Lung (tissue), 11 donors: ENCODE measurements at regions not wholly inside any gene's neighbourhood (a gene's known extent, or its start where the extent isn't known, plus 50 kb on each side); places are given as distances from the start of the nearest gene placed in this dataset.

Experiments used
- ATAC-seq: fragments of 200-7000 bp; cut with Tn5 transposase; one replicate; pipeline ENCODE4 v1.9.1; 2020; ENCODE audit warnings: moderate number of reproducible peaks; ENCODE audit not compliant: insufficient read depth, low FRiP score
- DNase-seq, 3 donors: peaks; one replicate each; pipeline ENCODE4 v3.0.0-alpha.2; 2013 to 2017
- H3K27ac ChIP-seq, 2 donors: one replicate each; pipeline ENCODE4 v1.5.1; 2013; ENCODE audit warnings: mild to moderate bottlenecking in 2 of 2, moderate library complexity in 2 of 2, control low read depth in 1 of 2, inconsistent platforms in 1 of 2, low read depth in 1 of 2, low read length in 1 of 2
- H3K27me3 ChIP-seq, 3 donors: one replicate each; pipeline ENCODE4 v1.5.1; 2013; ENCODE audit warnings: low read length in 2 of 3; ENCODE audit not compliant: control insufficient read depth in 3 of 3, insufficient read depth in 3 of 3
- H3K36me3 ChIP-seq, 4 donors: one replicate each; pipeline ENCODE4 v1.5.1; 2013; ENCODE audit warnings: low read length in 4 of 4, mild to moderate bottlenecking in 1 of 4, moderate library complexity in 1 of 4; ENCODE audit not compliant: control insufficient read depth in 4 of 4, insufficient read depth in 4 of 4
- H3K4me1 ChIP-seq, 5 donors: one replicate each; pipeline ENCODE4 v1.5.1; 2013; ENCODE audit warnings: low read length in 5 of 5, mild to moderate bottlenecking in 2 of 5, moderate library complexity in 1 of 5; ENCODE audit not compliant: control insufficient read depth in 5 of 5, insufficient read depth in 5 of 5
- H3K4me3 ChIP-seq: one replicate; pipeline ENCODE4 v1.5.1; 2013; ENCODE audit warnings: mild to moderate bottlenecking, control low read depth, moderate library complexity
- H3K9ac ChIP-seq, 2 donors: one replicate each; pipeline ENCODE4 v1.5.1; 2013; ENCODE audit warnings: low read length in 2 of 2, control low read depth in 1 of 2; ENCODE audit not compliant: insufficient read depth in 1 of 2
- H3K9me3 ChIP-seq, 4 donors: one replicate each; pipeline ENCODE4 v1.5.1; 2013; ENCODE audit warnings: low read length in 3 of 4, mild to moderate bottlenecking in 1 of 4, moderate library complexity in 1 of 4; ENCODE audit not compliant: control insufficient read depth in 4 of 4, insufficient read depth in 3 of 4
- CTCF ChIP-seq: IDR thresholded peaks from 2 replicates; pipeline ENCODE4 v1.5.1; 2012; ENCODE audit warnings: mild to moderate bottlenecking; ENCODE audit errors: control extremely low read depth, extremely low read depth
- WGBS, 2 donors: extraction: QIAGEN DNeasy Blood & Tissue Kit; methylation state at CpG; one replicate each; pipeline ENCODE4 v1.1.7; 2013; 5-methylcytosine and 5-hydroxymethylcytosine counted together
- donor health status: control.
- donor health status: control.
- donor health status: Bipolar disorder and iron deficiency.
- donor health status: healthy.
- donor health status: DM: yes; HTN: yes; CAD: no.

GRCh38 chr2:118737684-118738083, 109.8 kb downstream of the EN1 start:
- 72 to 73% methylated on average over 5 of the region's 5 CpGs for WGBS, 2 donors
- Histone ChIP-seq H3K36me3 (peaks cover 0 to 1% (median 0%) of the 10 kb centered on the region in 4 donors), H3K27ac (no peak overlapping the region), H3K9me3 (peaks cover 0 to 9% (median 0%) of the 10 kb centered on the region in 4 donors), H3K9ac (no peak overlapping the region), H3K4me3 (no peak overlapping the region), H3K27me3 (no peaks in the 10 kb centered on the region), H3K4me1 (no peaks in the 10 kb centered on the region)
- TF ChIP-seq CTCF: no peak
- DNase-seq: no peak
- no peak for ATAC-seq

- Histone ChIP-seq H3K4me3 (no peak overlapping the region), H3K9me3 (peaks cover 0 to 6% (median 3%) of the 10 kb centered on the region in 4 donors), H3K27me3 (no peaks in the 10 kb centered on the region), H3K27ac (no peak overlapping the region), H3K36me3 (no peaks in the 10 kb centered on the region), H3K9ac (no peak overlapping the region), H3K4me1 (no peaks in the 10 kb centered on the region)
- DNase-seq: no peak
- 79 to 81% methylated on average over 3 of the region's 3 CpGs for WGBS, 2 donors
- TF ChIP-seq CTCF: no peak
- ATAC-seq: no peak
Measured at GRCh38 chr2:118732432-118732831, 115.0 kb downstream of the EN1 start.

GRCh38 chr2:118731413-118731812, 116.0 kb downstream of the EN1 start:
- no peak overlapping the region for H3K4me3 ChIP-seq
- no peak overlapping the region for H3K27ac ChIP-seq
- ATAC-seq (no peak), DNase-seq (no peak)
- 43 to 60% methylated on average over 1 of the region's 1 CpG for WGBS, 2 donors
- no peaks in the 10 kb centered on the region for H3K27me3 ChIP-seq
- TF ChIP-seq CTCF: no peak
- H3K9ac ChIP-seq: no peak overlapping the region
- no peaks in the 10 kb centered on the region for H3K36me3 ChIP-seq
- H3K4me1 ChIP-seq: no peaks in the 10 kb centered on the region
- peaks cover 0 to 6% (median 3%) of the 10 kb centered on the region in 4 donors for H3K9me3 ChIP-seq

- no peaks in the 10 kb centered on the region for H3K27me3 ChIP-seq
- no peak for ATAC-seq
- H3K4me3 ChIP-seq: no peak overlapping the region
- DNase-seq: no peak
- no peak overlapping the region for H3K27ac ChIP-seq
- no peak for TF ChIP-seq CTCF
- H3K4me1 ChIP-seq: no peaks in the 10 kb centered on the region
- no peaks in the 10 kb centered on the region for H3K36me3 ChIP-seq
- H3K9ac ChIP-seq: no peak overlapping the region
- WGBS, 2 donors: 52 to 59% methylated on average over 3 of the region's 3 CpGs
- H3K9me3 ChIP-seq: peaks cover 0 to 6% (median 3%) of the 10 kb centered on the region in 4 donors
Measured at GRCh38 chr2:118730405-118730804, 117.0 kb downstream of the EN1 start.
